SK-N-SH (cell line): ENCODE measurements at regions not wholly inside any gene's neighbourhood (a gene's known extent, or its start where the extent isn't known, plus 50 kb on each side); places are given as distances from the start of the nearest gene placed in this dataset.

Source experiments
- CTCF ChIA-PET: fragments of 300-600, 350-600 bp; formaldehyde crosslinking; extraction: SDS; loops from one replicate; lab custom pipeline; 2021; lab: Yijun Ruan, JAX
- POLR2A ChIA-PET: fragments of 350-600 bp; sonication (Branson Sonifier 250); formaldehyde crosslinking; extraction: SDS; loops from one replicate; lab custom pipeline; 2020; ENCODE audit warnings: antibody characterized with exemption, inconsistent platforms; lab: Yijun Ruan, JAX
- DNase-seq: peaks from one replicate; pipeline ENCODE4 v3.0.0; 2012
- H2AFZ ChIP-seq: fragments of 200-600 bp; sonication (generic); 2 replicates; pipeline ENCODE4 v1.8.1; 2016; ENCODE audit warnings: antibody characterized with exemption, mild to moderate bottlenecking, low read depth
- H3F3A ChIP-seq: fragments of 200-600 bp; sonication (generic); replicated peaks from 2 replicates; pipeline ENCODE3; 2016; ENCODE audit warnings: antibody characterized with exemption, mild to moderate bottlenecking; ENCODE audit not compliant: insufficient read depth
- H3K27ac ChIP-seq, 2 experiments: fragments of 200-500 bp in 1 of 2; fragments of 200-600 bp in 1 of 2; sonication (Bioruptor generic) in 1 of 2; sonication (generic), shearing (Covaris generic) in 1 of 2; 2 replicates each; pipeline versions ENCODE4 v1.5.1 to v1.6.1; 2014 to 2016; ENCODE audit warnings: low read depth in 2 of 2, inconsistent platforms in 1 of 2, low read length in 1 of 2, mild to moderate bottlenecking in 1 of 2, mixed read lengths in 1 of 2
- H3K27me3 ChIP-seq: fragments of 200-600 bp; sonication (generic), shearing (Covaris generic); 2 replicates; pipeline ENCODE4 v1.6.1; 2016; ENCODE audit warnings: mixed run types; ENCODE audit not compliant: insufficient read depth
- H3K36me3 ChIP-seq, 2 experiments: fragments of 200-500 bp in 1 of 2; fragments of 200-600 bp in 1 of 2; sonication (Bioruptor generic) in 1 of 2; sonication (generic) in 1 of 2; replicated peaks in 1 of 2; 2 replicates each; pipeline versions ENCODE3 to v1.5.1; 2014 to 2016; ENCODE audit warnings: low read length in 1 of 2, mild to moderate bottlenecking in 1 of 2; ENCODE audit not compliant: insufficient read depth in 2 of 2, control insufficient read depth in 1 of 2
- H3K4me1 ChIP-seq, 2 experiments: fragments of 200-500 bp in 1 of 2; fragments of 200-600 bp in 1 of 2; sonication (Bioruptor generic) in 1 of 2; sonication (generic), shearing (Covaris generic) in 1 of 2; 2 replicates each; pipeline versions ENCODE4 v1.5.1 to v1.6.1; 2014 to 2016; ENCODE audit warnings: low read depth in 1 of 2, low read length in 1 of 2, mixed run types in 1 of 2; ENCODE audit not compliant: insufficient read depth in 2 of 2, control insufficient read depth in 1 of 2
- H3K4me2 ChIP-seq: fragments of 200-600 bp; sonication (generic), shearing (Covaris generic); 2 replicates; pipeline ENCODE4 v1.6.1; 2017; ENCODE audit warnings: mixed run types
- H3K4me3 ChIP-seq, 2 experiments: fragments of 200-500 bp in 1 of 2; fragments of 200-600 bp in 1 of 2; sonication (Bioruptor generic) in 1 of 2; sonication (generic), shearing (Covaris generic) in 1 of 2; 2 replicates each; pipeline versions ENCODE4 v1.5.1 to v1.8.1; 2014 to 2016; ENCODE audit warnings: low read depth in 2 of 2, inconsistent platforms in 1 of 2, low read length in 1 of 2, mild to moderate bottlenecking in 1 of 2, mixed read lengths in 1 of 2, moderate library complexity in 1 of 2
- H3K79me2 ChIP-seq: fragments of 200-600 bp; sonication (generic); 2 replicates; pipeline ENCODE4 v1.8.1; 2017; ENCODE audit warnings: mild to moderate bottlenecking; ENCODE audit not compliant: insufficient read depth
- H3K9ac ChIP-seq: fragments of 200-600 bp; sonication (generic); 2 replicates; pipeline ENCODE4 v1.6.1; 2017; ENCODE audit warnings: mixed run types
- H3K9me2 ChIP-seq: fragments of 200-600 bp; sonication (generic); 2 replicates; pipeline ENCODE4 v1.6.1; 2017; ENCODE audit warnings: mixed run types
- H3K9me3 ChIP-seq: fragments of 200-600 bp; sonication (generic); 2 replicates; pipeline ENCODE4 v1.6.1; 2017; ENCODE audit warnings: mixed run types, mild to moderate bottlenecking, moderate library complexity
- H4K20me1 ChIP-seq: fragments of 200-600 bp; sonication (generic); 2 replicates; pipeline ENCODE4 v1.6.1; 2017; ENCODE audit warnings: mild to moderate bottlenecking, mixed run types; ENCODE audit not compliant: insufficient read depth
- CTCF ChIP-seq: fragments of 200-600 bp; sonication (generic); IDR thresholded peaks from 2 replicates; pipeline ENCODE4 v1.6.1; 2017; ENCODE audit warnings: antibody characterized with exemption, mild to moderate bottlenecking, moderate library complexity
- EZH2phosphoT487 ChIP-seq: fragments of 200-600 bp; sonication (generic); IDR thresholded peaks from 2 replicates; pipeline ENCODE4 v1.6.1; 2017; ENCODE audit warnings: low read depth, mixed run types, mild to moderate bottlenecking, antibody characterized with exemption, moderate library complexity, borderline replicate concordance
- GABPA ChIP-seq: IDR thresholded peaks from 2 replicates; pipeline ENCODE4 v1.4.0; 2012; ENCODE audit warnings: low read depth, mild to moderate bottlenecking
- MAX ChIP-seq: IDR thresholded peaks from 2 replicates; pipeline ENCODE4 v1.4.0; 2012; ENCODE audit warnings: low read depth
- NRF1 ChIP-seq: IDR thresholded peaks from 2 replicates; pipeline ENCODE4 v1.6.1; 2012; ENCODE audit warnings: low read depth, mild to moderate bottlenecking, low read length
- PBX3 ChIP-seq: IDR thresholded peaks from 2 replicates; pipeline ENCODE4; 2012
- REST ChIP-seq: IDR thresholded peaks from 2 replicates; pipeline ENCODE4 v1.6.1; 2012; ENCODE audit warnings: mild to moderate bottlenecking, low read depth, low read length, moderate library complexity
- RFX5 ChIP-seq: IDR thresholded peaks from 2 replicates; pipeline ENCODE4 v1.6.1; 2012; ENCODE audit warnings: mild to moderate bottlenecking, improper control_type of control experiment, low read length
- SIN3A ChIP-seq: IDR thresholded peaks from 2 replicates; pipeline ENCODE4 v1.6.1; 2012; ENCODE audit warnings: low read depth, mild to moderate bottlenecking, low read length, moderate library complexity, borderline replicate concordance
- TCF12 ChIP-seq: IDR thresholded peaks from 2 replicates; pipeline ENCODE4 v1.4.0; 2012
- TEAD4 ChIP-seq: IDR thresholded peaks from 2 replicates; pipeline ENCODE4 v1.4.0; 2012; ENCODE audit warnings: mild to moderate bottlenecking, borderline replicate concordance; ENCODE audit not compliant: insufficient read depth
- USF2 ChIP-seq: fragments of 150-350 bp; IDR thresholded peaks from 2 replicates; pipeline ENCODE4 v1.6.1; 2017; ENCODE audit warnings: antibody characterized with exemption, low read length, low read depth, borderline replicate concordance
- ZBTB33 ChIP-seq: IDR thresholded peaks from 2 replicates; pipeline ENCODE4 v1.4.0; 2012; ENCODE audit warnings: low read depth, borderline replicate concordance
- WGBS: methylation state at CpG from one replicate; pipeline ENCODE4 v1.1.6; 2017; ENCODE audit warnings: low lambda C conversion rate; 5-methylcytosine and 5-hydroxymethylcytosine counted together

- WGBS: 11% methylated on average over 3 of the region's 3 CpGs
- Histone ChIP-seq H3F3A (no peaks in the 10 kb centered on the region), H3K27me3 (no peaks in the 10 kb centered on the region), H3K9me3 (no peaks in the 10 kb centered on the region), H3K4me3 (no peak overlapping the region), H3K4me1 (peaks cover 0 to 5% of the 10 kb centered on the region in 2 experiments; a peak in 1 of 4 replicates), H4K20me1 (no peaks in the 10 kb centered on the region), H3K79me2 (no peaks in the 10 kb centered on the region), H3K4me2 (no peak overlapping the region), H3K9me2 (no peaks in the 10 kb centered on the region), H3K9ac (no peak overlapping the region), H2AFZ (no peak overlapping the region), H3K27ac (no peak overlapping the region), H3K36me3 (no peaks in the 10 kb centered on the region)
- ChIA-PET POLR2A (no interaction called here), CTCF (no interaction called here)
- no peak for TF ChIP-seq USF2
- TF ChIP-seq NRF1: no peak
- TF ChIP-seq RFX5: no peak
- TF ChIP-seq MAX: no peak
- no peak for TF ChIP-seq TCF12
- TF ChIP-seq REST: no peak
- no peak for TF ChIP-seq CTCF
- TF ChIP-seq SIN3A: no peak
- no peak for DNase-seq
Observed at GRCh38 chr20:16179919-16180318, 393.3 kb downstream of the KIF16B start.

GRCh38 chr20:16179371-16179770 is 393.9 kb downstream of the KIF16B start:
- no peaks in the 10 kb centered on the region for H3F3A ChIP-seq
- H3K27me3 ChIP-seq: no peaks in the 10 kb centered on the region
- CTCF ChIA-PET: interaction anchor here (1.4 kb wide), 1 partner anchor 65 kb away, joined by 3 read pairs; no protein-coding TSS in a partner anchor
- no peaks in the 10 kb centered on the region for H3K79me2 ChIP-seq
- no peak for DNase-seq
- H2AFZ ChIP-seq: no peak overlapping the region
- H3K9me2 ChIP-seq: no peaks in the 10 kb centered on the region
- H3K9ac ChIP-seq: no peak overlapping the region
- H3K36me3 ChIP-seq: no peaks in the 10 kb centered on the region
- peaks cover 0 to 5% of the 10 kb centered on the region in 2 experiments; a peak in 1 of 4 replicates for H3K4me1 ChIP-seq
- 17% methylated on average over 1 of the region's 1 CpG for WGBS
- H4K20me1 ChIP-seq: no peaks in the 10 kb centered on the region
- no peak overlapping the region for H3K4me2 ChIP-seq
- no peak overlapping the region for H3K4me3 ChIP-seq
- H3K27ac ChIP-seq: no peak overlapping the region
- no peaks in the 10 kb centered on the region for H3K9me3 ChIP-seq
- POLR2A ChIA-PET: no interaction called here
- TF ChIP-seq REST: no peak
- no peak for TF ChIP-seq GABPA
- TF ChIP-seq EZH2phosphoT487: no peak
- no peak for TF ChIP-seq ZBTB33
- no peak for TF ChIP-seq PBX3
- TF ChIP-seq TEAD4: no peak
